Endothelial cell (in vitro differentiated cells): ENCODE measurements at regions not wholly inside any gene's neighbourhood (a gene's known extent, or its start where the extent isn't known, plus 50 kb on each side); places are given as distances from the start of the nearest gene placed in this dataset.

Source experiments
- DNase-seq: peaks from one replicate; pipeline ENCODE4 v3.0.0; 2021; ENCODE audit warnings: low spot score
- H3K27ac Mint-ChIP-seq: one replicate; pipeline ENCODE4 v1.8.0; 2021; ENCODE audit warnings: mixed read lengths, inconsistent platforms; ENCODE audit not compliant: unreplicated experiment
- H3K27me3 Mint-ChIP-seq: one replicate; pipeline ENCODE4 v1.8.0; 2021; ENCODE audit warnings: mild to moderate bottlenecking, moderate library complexity, mixed read lengths, inconsistent platforms; ENCODE audit not compliant: unreplicated experiment
- H3K36me3 Mint-ChIP-seq: one replicate; pipeline ENCODE4 v1.8.0; 2021; ENCODE audit warnings: mild to moderate bottlenecking, low read depth, mixed read lengths, inconsistent platforms; ENCODE audit not compliant: unreplicated experiment
- H3K4me1 Mint-ChIP-seq: one replicate; pipeline ENCODE4 v1.8.0; 2021; ENCODE audit warnings: mild to moderate bottlenecking, mixed read lengths, inconsistent platforms; ENCODE audit not compliant: unreplicated experiment
- H3K4me3 Mint-ChIP-seq: one replicate; pipeline ENCODE4 v1.8.0; 2021; ENCODE audit warnings: mild to moderate bottlenecking, mixed read lengths, inconsistent platforms; ENCODE audit not compliant: unreplicated experiment
- H3K9me3 Mint-ChIP-seq: one replicate; pipeline ENCODE4 v1.8.0; 2021; ENCODE audit warnings: mixed read lengths, inconsistent platforms; ENCODE audit not compliant: unreplicated experiment
- TF ChIP-seq, protein P1 (sequence below): fragments of 200-600 bp; sonication (generic); IDR thresholded peaks from one replicate; pipeline ENCODE4 v1.5.0; 2021; ENCODE audit warnings: antibody characterized with exemption; ENCODE audit not compliant: unreplicated experiment

DNA sequence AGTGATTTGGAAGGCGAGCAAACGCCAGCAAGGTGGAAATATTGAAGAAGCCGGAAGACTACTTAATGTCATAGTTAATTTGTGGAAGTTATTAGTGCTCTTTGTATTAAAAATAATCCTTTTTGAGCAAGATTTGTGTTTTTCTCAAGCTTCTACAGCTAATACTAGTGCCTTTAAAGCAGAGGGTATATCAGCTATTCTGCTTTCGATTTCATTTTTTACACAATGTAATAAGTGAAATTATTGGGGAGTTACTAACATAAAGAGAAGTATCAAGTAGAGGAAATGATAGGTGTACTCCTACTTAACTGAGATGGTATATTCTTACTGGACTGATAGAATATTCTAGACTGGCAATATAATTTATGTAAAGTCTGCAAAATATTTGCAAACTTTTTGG is 392.4 kb upstream of the DCN start:
- H3K4me1 Mint-ChIP-seq = peaks cover 4% of the 10 kb centered on the region
- no peak overlapping the region for H3K27ac Mint-ChIP-seq

DNA sequence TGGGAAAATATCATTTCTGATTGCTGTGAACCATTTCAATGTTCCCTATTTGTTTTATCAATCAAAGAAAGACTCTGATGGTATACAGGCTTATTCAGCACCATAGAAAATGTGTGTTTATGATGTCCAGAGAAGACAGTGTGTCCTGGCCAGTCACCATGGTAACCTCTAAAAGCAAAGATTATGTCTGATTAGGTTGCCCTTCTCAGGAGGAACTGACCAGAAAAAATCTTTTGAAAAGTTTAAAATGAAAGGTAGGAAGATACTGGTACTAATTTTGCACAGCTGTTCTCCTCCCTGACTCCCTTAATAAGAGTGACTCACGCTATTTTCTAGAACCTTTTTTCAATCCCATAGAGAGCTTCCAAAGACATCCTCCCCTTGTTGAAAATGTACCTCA is 391.8 kb upstream of the DCN start:
- no peak for DNase-seq
- TF ChIP-seq, protein P1, sequence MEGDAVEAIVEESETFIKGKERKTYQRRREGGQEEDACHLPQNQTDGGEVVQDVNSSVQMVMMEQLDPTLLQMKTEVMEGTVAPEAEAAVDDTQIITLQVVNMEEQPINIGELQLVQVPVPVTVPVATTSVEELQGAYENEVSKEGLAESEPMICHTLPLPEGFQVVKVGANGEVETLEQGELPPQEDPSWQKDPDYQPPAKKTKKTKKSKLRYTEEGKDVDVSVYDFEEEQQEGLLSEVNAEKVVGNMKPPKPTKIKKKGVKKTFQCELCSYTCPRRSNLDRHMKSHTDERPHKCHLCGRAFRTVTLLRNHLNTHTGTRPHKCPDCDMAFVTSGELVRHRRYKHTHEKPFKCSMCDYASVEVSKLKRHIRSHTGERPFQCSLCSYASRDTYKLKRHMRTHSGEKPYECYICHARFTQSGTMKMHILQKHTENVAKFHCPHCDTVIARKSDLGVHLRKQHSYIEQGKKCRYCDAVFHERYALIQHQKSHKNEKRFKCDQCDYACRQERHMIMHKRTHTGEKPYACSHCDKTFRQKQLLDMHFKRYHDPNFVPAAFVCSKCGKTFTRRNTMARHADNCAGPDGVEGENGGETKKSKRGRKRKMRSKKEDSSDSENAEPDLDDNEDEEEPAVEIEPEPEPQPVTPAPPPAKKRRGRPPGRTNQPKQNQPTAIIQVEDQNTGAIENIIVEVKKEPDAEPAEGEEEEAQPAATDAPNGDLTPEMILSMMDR = no peak
- H3K9me3 Mint-ChIP-seq = no peaks in the 10 kb centered on the region
- H3K4me3 Mint-ChIP-seq = no peak overlapping the region
- peaks cover 1% of the 10 kb centered on the region for H3K27me3 Mint-ChIP-seq
- H3K4me1 Mint-ChIP-seq = peaks cover 4% of the 10 kb centered on the region
- H3K27ac Mint-ChIP-seq = no peak overlapping the region
- H3K36me3 Mint-ChIP-seq = no peaks in the 10 kb centered on the region

More for the DNA sequence above, 392.4 kb upstream of the DCN start:
- H3K27me3 Mint-ChIP-seq = peaks cover 1% of the 10 kb centered on the region
- H3K4me3 Mint-ChIP-seq = no peak overlapping the region
- no peaks in the 10 kb centered on the region for H3K9me3 Mint-ChIP-seq
- no peak for DNase-seq
- TF ChIP-seq, protein P1 = no peak
- H3K36me3 Mint-ChIP-seq = no peaks in the 10 kb centered on the region

DNA sequence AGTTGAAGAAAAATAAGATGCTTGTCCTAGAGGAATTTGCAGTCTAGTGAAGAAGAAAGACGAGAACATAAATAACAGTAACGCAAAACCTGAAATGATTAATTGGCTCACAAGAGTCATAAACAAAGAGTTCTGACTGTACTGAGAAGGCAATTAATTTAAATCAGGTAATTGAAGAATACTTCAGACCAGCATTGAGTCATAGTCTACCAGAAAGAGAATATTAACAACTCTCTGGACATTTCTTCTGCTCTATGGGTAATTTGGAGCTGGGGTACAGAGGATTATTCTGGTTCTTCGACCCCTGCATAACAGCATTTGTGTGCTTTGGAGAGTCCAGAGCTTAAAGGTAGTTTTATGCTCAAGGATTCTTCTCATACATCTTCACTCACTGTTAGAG is 390.3 kb upstream of the DCN start:
- H3K4me3 Mint-ChIP-seq = no peak overlapping the region
- H3K27me3 Mint-ChIP-seq = no peaks in the 10 kb centered on the region
- no peaks in the 10 kb centered on the region for H3K36me3 Mint-ChIP-seq
- TF ChIP-seq, protein P1 = no peak
- no peaks in the 10 kb centered on the region for H3K4me1 Mint-ChIP-seq
- no peak for DNase-seq
- H3K27ac Mint-ChIP-seq = no peak overlapping the region
- no peaks in the 10 kb centered on the region for H3K9me3 Mint-ChIP-seq

DNA sequence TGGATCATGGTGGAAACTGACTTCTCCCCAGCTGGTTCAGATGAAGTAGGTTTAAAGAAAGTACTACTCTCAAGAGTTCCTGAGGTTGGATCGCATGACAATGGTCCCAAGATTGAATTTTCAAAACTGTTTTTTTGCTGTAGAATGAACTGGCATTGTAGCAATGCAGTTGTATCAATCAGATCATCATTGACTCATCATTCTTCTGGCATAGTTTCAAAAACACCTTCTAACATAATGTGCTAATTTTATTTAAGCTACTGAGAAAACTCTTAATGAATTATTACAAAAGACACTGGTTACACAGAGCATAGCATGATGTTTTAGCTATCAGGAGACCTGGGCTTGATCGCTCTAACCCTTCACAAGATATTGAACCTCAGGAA is 384.5 kb upstream of the DCN start:
- TF ChIP-seq, protein P1 = no peak
- H3K4me3 Mint-ChIP-seq = no peak overlapping the region
- H3K9me3 Mint-ChIP-seq = no peaks in the 10 kb centered on the region
- no peaks in the 10 kb centered on the region for H3K27me3 Mint-ChIP-seq
- DNase-seq = no peak
- no peaks in the 10 kb centered on the region for H3K4me1 Mint-ChIP-seq
- no peaks in the 10 kb centered on the region for H3K36me3 Mint-ChIP-seq
- no peak overlapping the region for H3K27ac Mint-ChIP-seq

DNA sequence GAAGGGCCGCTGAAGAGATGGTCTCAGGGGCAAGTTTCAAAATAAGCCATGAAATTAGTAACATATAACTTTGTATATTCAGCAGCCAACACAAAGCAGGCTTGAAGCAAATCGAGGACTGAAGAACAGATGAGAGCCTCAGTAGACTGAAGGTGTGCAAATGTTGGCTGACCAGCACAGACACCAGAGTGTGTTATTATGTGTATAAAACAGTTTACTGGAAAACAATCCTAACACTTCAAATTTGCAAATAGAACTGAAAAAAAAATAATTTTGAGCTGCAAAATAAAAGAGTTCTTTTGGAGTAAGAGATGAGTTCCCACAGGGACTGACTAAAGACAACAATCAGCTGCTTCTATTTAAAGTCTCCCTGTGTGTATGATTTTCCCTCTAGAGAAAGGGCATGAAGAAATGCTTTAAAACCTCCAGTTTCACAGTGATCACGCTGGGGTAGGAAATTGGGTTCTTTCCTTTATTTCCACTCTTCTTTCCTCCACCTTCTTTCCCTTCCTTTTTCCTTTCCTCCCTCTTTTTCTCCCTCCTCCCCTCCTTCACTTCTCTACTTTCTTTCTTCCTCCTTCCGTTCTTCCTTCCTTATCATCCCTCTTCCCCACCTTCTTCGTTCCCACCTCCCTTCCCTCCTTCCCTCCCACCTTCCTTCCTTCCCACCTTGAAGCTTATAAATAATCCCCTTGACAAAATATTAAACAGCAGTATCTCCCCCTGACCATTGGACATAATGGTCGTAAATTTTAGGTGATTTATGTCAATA is 383.9 kb upstream of the DCN start:
- no peak for DNase-seq
- Mint-ChIP-seq H3K27me3 (no peaks in the 10 kb centered on the region), H3K4me3 (no peak overlapping the region), H3K9me3 (no peaks in the 10 kb centered on the region), H3K4me1 (no peaks in the 10 kb centered on the region), H3K36me3 (no peaks in the 10 kb centered on the region), H3K27ac (no peak overlapping the region)
- TF ChIP-seq, protein P1 = no peak
